ENCODE measurements at regions not wholly inside any gene's neighbourhood (a gene's known extent, or its start where the extent isn't known, plus 50 kb on each side); places are given as distances from the start of the nearest gene placed in this dataset.

DNA sequence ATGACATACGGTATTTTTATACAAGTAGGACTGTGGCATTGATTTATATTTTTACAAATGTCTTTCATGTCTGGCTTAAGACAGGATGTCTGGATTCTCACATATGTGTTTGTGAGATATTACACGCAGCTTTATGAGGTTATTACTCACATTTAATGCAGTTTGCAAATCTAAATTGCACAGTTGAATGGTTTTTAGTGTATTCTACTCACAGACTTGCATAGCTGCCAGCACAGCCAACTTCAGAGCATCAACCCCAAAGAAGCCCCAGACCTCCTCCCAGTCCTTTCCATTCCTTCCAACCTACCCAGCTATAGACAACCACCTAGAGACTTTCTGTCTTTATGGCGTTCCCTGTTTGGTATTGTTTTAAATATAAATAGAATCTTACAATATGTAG lies 193.8 kb upstream of the SHH start:
- H3K9ac ChIP-seq (ENCODE audit: insufficient read length, low read depth), result no peak overlapping the region
- no peaks in the 10 kb centered on the region for H3K27me3 ChIP-seq (ENCODE audit: insufficient read depth, insufficient read length)
- no peaks in the 10 kb centered on the region for H3K36me3 ChIP-seq (ENCODE audit: insufficient read depth, insufficient read length, low read length)
- peaks cover 10% of the 10 kb centered on the region for H3K9me3 ChIP-seq (ENCODE audit: insufficient read depth, low read length)
- H3K4me3 ChIP-seq (ENCODE audit: insufficient read length, low read depth), result no peak overlapping the region
- TF ChIP-seq SUZ12 (IDR thresholded peaks at IDR 0.05; ENCODE audit: extremely low read depth, insufficient read depth, insufficient read length) (no peak), ZNF274 (IDR thresholded peaks at IDR 0.05; ENCODE audit: low read depth, low read length) (no peak), YY1 (IDR thresholded peaks at IDR 0.05; ENCODE audit: insufficient read depth, insufficient read length) (no peak)
- peaks cover 3% of the 10 kb centered on the region for H3K4me1 ChIP-seq (ENCODE audit: insufficient read depth, insufficient read length)
- DNase-seq (ENCODE audit: low read depth, low spot score), result no peak

DNA sequence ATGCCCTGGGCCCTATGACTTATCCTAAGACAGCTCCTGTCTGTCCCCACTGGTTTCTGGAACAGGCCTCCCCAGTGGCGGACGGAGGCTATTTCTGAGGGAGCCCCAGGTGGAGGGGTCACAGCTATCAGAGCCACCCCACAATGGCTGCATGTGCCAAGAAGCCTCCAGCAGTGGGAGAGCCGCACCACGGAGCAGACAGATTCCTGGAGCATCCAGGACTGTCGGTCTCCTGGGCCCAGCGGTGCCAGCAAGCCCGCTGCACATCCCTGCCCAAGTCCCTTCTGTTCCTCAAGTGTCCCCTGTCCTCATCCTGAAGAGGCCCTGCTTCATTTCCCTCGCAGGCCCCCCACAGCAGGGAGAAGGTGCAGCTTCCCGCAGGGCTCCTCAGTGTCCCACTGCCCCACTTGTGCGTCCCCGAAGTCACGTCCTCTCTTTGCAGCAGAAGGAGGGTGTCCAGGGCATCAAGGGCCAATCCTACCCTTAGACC lies 193.0 kb upstream of the SHH start:
- Histone ChIP-seq H3K4me3 (ENCODE audit: insufficient read length, low read depth) (no peak overlapping the region), H3K9ac (ENCODE audit: insufficient read length, low read depth) (no peak overlapping the region), H3K36me3 (ENCODE audit: insufficient read depth, insufficient read length, low read length) (no peaks in the 10 kb centered on the region), H3K9me3 (ENCODE audit: insufficient read depth, low read length) (peaks cover 13% of the 10 kb centered on the region), H3K27me3 (ENCODE audit: insufficient read depth, insufficient read length) (no peaks in the 10 kb centered on the region), H3K4me1 (ENCODE audit: insufficient read depth, insufficient read length) (peaks cover 3% of the 10 kb centered on the region)
- DNase-seq (ENCODE audit: low read depth, low spot score), result no peak
- TF ChIP-seq YY1 (IDR thresholded peaks at IDR 0.05; ENCODE audit: insufficient read depth, insufficient read length) (no peak), SUZ12 (IDR thresholded peaks at IDR 0.05; ENCODE audit: extremely low read depth, insufficient read depth, insufficient read length) (no peak)

DNA sequence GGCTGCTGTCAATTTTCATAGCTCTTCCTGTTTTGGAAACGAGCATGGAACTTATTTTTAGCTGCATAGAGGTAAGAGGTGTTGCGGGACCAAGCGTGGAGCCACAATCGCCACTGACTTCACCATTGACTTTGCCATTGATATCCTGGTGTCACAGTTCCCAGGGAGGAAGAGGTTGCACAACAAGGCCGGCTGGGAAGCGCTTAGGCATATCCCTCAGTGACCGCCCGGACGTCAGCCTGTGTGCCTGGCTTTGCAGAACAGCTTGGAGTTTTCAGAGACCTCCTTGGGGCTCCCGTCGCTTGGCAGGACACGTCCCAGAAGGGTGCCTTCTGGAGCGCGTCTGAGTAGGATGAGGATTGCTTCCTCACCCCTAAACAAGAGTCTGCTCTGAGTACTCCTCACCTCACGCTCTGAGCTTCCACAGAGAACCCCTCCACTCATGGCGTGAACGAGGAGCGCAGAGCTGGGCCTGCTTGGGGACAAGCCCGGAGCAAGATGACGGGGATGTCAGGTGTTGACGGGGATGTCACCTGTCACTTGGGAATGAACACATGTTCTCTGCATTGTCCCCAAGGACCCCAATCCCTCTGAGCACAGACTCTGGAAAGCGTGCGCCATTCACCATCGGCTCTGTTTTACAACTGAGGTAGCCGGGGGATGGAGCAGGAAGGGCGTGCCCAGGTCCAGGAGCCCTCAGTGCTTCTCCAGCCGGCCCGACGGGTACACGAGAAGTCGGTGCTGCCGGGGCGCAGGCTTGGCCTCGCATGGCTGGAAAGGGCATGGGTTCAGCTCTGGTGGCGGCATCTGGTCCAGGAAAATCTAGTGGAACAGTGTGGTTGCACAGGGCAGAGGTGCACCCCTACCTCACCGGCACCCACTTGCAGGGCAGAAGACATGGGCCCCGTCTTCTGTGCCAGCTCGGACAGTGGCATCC lies 192.3 kb upstream of the SHH start:
- Histone ChIP-seq H3K4me1 (ENCODE audit: insufficient read depth, insufficient read length) (peaks cover 3% of the 10 kb centered on the region), H3K36me3 (ENCODE audit: insufficient read depth, insufficient read length, low read length) (no peaks in the 10 kb centered on the region), H3K27me3 (ENCODE audit: insufficient read depth, insufficient read length) (no peaks in the 10 kb centered on the region), H3K9ac (ENCODE audit: insufficient read length, low read depth) (no peak overlapping the region), H3K4me3 (ENCODE audit: insufficient read length, low read depth) (no peak overlapping the region), H3K9me3 (ENCODE audit: insufficient read depth, low read length) (peaks cover 8% of the 10 kb centered on the region)
- DNase-seq (ENCODE audit: low read depth, low spot score), result no peak
- no peak for TF ChIP-seq SUZ12 (IDR thresholded peaks at IDR 0.05; ENCODE audit: extremely low read depth, insufficient read depth, insufficient read length)
- no peak for TF ChIP-seq YY1 (IDR thresholded peaks at IDR 0.05; ENCODE audit: insufficient read depth, insufficient read length)
- no peak for TF ChIP-seq ZNF274 (IDR thresholded peaks at IDR 0.05; ENCODE audit: low read depth, low read length)

DNA sequence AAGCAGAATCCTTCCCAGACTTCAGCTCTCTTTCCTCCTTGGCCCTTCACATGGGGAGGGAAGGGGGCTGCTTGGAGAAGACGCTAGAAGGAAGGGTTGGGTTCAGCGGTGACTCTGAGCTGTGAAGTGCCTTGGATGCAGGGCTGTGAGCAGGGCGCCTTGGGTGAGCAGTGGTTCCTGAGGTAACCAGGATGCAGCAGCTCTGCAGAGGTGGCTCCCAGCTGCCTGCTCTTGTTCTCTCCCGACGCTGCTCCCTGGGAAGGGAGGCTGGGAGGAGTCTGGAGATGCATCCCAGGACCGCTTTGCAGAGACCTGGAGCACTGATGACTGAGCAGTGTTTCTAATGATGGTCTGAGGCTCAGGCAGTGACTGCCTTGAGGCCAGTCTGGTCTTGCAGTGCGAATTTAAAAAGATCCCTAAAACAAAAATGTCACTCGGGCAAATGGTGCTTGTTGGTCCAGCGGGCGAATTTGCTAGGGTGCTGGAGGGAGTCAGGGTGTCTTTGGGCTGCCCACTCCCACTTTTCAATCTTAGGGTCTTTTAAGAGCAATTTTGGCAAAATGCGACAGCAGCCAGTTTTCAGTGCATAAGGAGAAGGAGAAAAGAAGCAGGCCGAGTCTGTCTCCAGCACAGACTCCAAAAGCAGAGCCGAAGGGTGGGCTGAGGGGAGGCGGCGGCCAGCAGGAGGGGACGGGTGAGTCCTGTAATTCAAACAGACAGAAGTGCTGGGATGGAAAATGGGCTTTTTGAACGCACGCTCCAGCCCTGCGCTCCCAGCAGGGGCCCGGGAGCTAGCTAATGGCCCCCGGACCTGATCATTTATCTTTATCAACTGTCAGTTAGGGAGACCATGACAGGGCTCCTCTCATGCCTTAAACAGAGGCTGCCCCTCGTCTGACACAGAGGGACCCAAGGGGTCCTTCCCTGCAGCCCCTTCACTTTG lies 191.2 kb upstream of the SHH start:
- H3K36me3 ChIP-seq (ENCODE audit: insufficient read depth, insufficient read length, low read length), result no peaks in the 10 kb centered on the region
- peaks cover 3% of the 10 kb centered on the region for H3K4me1 ChIP-seq (ENCODE audit: insufficient read depth, insufficient read length)
- no peak overlapping the region for H3K4me3 ChIP-seq (ENCODE audit: insufficient read length, low read depth)
- no peak overlapping the region for H3K9ac ChIP-seq (ENCODE audit: insufficient read length, low read depth)
- DNase-seq (ENCODE audit: low read depth, low spot score), result no peak
- peaks cover 8% of the 10 kb centered on the region; the same call in 1 of the 2 replicates for H3K9me3 ChIP-seq (ENCODE audit: insufficient read depth, low read length)
- TF ChIP-seq ZNF274 (IDR thresholded peaks at IDR 0.05; ENCODE audit: low read depth, low read length) (no peak), SUZ12 (IDR thresholded peaks at IDR 0.05; ENCODE audit: extremely low read depth, insufficient read depth, insufficient read length) (no peak), YY1 (IDR thresholded peaks at IDR 0.05; ENCODE audit: insufficient read depth, insufficient read length) (no peak)
- no peaks in the 10 kb centered on the region for H3K27me3 ChIP-seq (ENCODE audit: insufficient read depth, insufficient read length)

DNA sequence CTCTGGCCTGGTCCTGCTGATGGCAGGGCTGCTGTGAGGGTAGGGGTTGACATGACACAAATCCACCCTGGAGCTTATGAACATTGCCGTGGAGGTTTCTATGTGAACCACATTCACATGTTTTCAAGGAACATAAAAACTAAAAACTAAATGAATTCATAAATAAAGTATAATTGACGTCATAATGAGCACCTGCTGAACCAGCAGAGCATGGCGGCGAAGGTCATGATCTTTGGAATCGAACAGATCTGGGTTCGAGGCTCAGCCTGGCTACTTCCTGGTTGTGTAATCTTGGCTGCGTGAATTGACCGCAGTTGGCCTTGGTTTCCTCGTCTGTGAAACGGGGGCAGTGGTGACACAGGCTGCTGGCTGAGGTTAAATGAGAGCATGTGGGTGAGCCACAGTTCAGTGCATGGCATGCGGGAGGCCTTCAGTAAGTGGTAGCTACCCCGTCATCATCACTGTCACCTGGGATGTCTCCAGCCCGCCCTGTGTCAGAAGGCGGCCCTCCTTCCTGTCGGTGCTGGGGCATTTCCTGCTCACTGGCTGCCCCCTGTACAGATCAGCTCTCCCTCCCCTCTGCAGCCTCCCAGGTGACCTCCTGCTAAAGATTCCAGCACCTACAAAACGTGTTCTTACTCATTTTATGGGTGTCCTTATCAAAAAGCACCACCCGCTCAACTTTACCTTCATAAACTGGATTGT lies 190.3 kb upstream of the SHH start:
- DNase-seq (ENCODE audit: low read depth, low spot score), result no peak
- H3K4me1 ChIP-seq (ENCODE audit: insufficient read depth, insufficient read length), result peaks cover 6% of the 10 kb centered on the region
- H3K36me3 ChIP-seq (ENCODE audit: insufficient read depth, insufficient read length, low read length), result no peaks in the 10 kb centered on the region
- no peak overlapping the region for H3K9ac ChIP-seq (ENCODE audit: insufficient read length, low read depth)
- TF ChIP-seq ZNF274 (IDR thresholded peaks at IDR 0.05; ENCODE audit: low read depth, low read length) (no peak), SUZ12 (IDR thresholded peaks at IDR 0.05; ENCODE audit: extremely low read depth, insufficient read depth, insufficient read length) (no peak), YY1 (IDR thresholded peaks at IDR 0.05; ENCODE audit: insufficient read depth, insufficient read length) (no peak)
- no peaks in the 10 kb centered on the region for H3K27me3 ChIP-seq (ENCODE audit: insufficient read depth, insufficient read length)
- H3K4me3 ChIP-seq (ENCODE audit: insufficient read length, low read depth), result no peak overlapping the region
- peaks cover 8% of the 10 kb centered on the region; the same call in 1 of the 2 replicates for H3K9me3 ChIP-seq (ENCODE audit: insufficient read depth, low read length)

DNA sequence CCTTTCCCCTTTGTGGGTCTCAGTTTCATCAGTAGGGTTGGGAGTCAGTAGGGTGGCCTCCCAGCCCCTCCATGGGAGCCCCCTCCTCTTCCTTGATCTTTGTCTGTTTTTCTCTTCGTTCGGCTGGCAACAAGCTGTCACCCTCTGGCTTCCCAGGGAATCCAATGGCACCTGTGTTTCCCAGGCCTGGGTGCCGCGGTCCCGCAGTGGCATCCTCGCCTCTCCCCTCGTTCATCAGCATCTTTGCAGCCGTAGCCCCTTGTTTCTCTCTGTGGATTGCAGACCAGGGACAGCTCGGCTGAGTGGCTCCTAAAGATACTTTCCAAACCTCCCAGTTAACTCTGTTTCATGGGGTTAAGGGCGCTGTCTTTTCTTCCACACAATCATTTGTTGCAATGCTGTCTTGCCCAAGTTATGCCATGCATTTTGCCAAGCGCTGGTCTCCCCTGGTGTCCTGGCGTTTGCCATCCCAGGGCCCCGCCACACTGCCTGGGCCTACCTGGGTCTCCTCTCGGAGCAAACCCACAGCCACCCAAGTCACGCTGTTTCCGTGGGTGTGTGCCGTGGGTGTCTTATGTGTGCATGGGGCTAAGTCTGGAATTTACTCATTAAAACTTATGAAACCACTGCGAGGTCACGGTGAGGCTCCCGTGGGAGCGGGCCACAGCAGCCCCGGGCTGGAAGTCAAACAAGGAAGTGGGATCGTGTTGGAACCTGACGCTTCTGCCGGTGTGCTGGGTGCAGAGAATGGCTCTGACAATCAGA lies 189.4 kb upstream of the SHH start:
- DNase-seq (ENCODE audit: low read depth, low spot score), result no peak
- Histone ChIP-seq H3K27me3 (ENCODE audit: insufficient read depth, insufficient read length) (no peaks in the 10 kb centered on the region), H3K4me1 (ENCODE audit: insufficient read depth, insufficient read length) (peaks cover 6% of the 10 kb centered on the region), H3K36me3 (ENCODE audit: insufficient read depth, insufficient read length, low read length) (no peaks in the 10 kb centered on the region), H3K9me3 (ENCODE audit: insufficient read depth, low read length) (peaks cover 8% of the 10 kb centered on the region; the same call in 1 of the 2 replicates), H3K9ac (ENCODE audit: insufficient read length, low read depth) (no peak overlapping the region), H3K4me3 (ENCODE audit: insufficient read length, low read depth) (no peak overlapping the region)
- TF ChIP-seq ZNF274 (IDR thresholded peaks at IDR 0.05; ENCODE audit: low read depth, low read length) (no peak), YY1 (IDR thresholded peaks at IDR 0.05; ENCODE audit: insufficient read depth, insufficient read length) (no peak), SUZ12 (IDR thresholded peaks at IDR 0.05; ENCODE audit: extremely low read depth, insufficient read depth, insufficient read length) (no peak)
